ENCODE measurements at regions not wholly inside any gene's neighbourhood (a gene's known extent, or its start where the extent isn't known, plus 50 kb on each side); places are given as distances from the start of the nearest gene placed in this dataset.
"Not testable (repeated sequence)": the region's sequence is repeated elsewhere in the genome, so short reads cannot be mapped to it uniquely, and the experiment has no call there.

DNA sequence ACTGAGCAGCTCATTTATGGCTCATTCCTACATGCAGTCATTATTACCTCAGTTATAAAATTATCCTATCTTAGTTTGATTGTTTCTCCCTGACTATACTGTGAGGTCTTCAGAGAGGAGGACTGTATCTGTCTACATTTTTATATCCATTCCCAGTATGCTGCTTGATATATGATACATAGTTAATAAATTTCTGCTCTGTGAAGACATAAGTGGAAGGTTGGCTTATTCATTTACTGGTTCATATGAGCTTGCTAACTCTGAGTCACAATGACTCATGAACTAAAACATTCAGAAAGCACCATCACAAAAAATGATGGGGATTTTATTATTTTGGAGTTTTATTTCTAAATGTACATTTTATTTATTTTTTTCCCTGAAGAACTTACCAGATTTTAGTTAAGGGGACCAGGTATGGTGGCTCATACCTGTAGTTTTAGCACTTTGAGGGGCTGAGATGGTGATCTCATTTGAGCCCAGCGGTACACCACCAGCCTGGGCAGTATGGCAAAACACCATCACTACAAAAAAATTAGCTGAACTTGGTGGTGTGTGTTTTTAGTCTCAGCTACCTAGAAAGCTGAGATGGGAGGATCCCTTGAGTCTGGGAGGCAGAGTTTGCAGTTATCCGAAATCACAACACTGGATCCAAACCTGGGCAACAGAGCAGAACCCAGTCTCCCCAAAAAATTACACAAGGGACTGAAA is 85.1 kb upstream of the HSFY2 start:
- H3K4me2 ChIP-seq (ENCODE audit: low read length); H3K4me1 ChIP-seq; H3K9ac ChIP-seq; H3K9me3 ChIP-seq (ENCODE audit: control insufficient read depth, low read length); H3K4me3 ChIP-seq (ENCODE audit: low read depth, low read length); H3K27ac ChIP-seq; H3K79me2 ChIP-seq; H2AFZ ChIP-seq; H3K36me3 ChIP-seq (ENCODE audit: control insufficient read depth, insufficient read depth, low read length); H3K27me3 ChIP-seq (ENCODE audit: control insufficient read depth, insufficient read depth, low read length): not testable (repeated sequence)

DNA sequence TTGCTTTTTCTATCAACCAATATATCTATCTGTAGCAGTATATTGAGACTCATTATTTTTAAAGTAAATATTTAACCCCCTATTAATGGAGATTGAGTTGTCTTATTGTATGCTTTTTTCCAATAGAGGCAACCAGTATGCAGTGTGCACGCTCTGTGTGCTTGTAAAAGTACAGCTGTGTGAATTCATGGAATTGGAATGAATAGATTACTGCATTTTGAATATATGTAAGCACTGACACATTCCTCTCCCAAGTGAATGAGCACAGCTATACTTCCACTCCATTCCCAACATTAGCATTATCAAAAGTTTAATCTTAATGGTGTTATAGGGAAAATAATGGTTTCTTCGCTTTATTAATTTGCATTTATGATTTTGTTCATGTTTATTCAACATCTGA is 81.6 kb upstream of the HSFY2 start:
- H3K9me3 ChIP-seq (ENCODE audit: control insufficient read depth, low read length); H3K27ac ChIP-seq; H3K9ac ChIP-seq; H3K79me2 ChIP-seq; H3K27me3 ChIP-seq (ENCODE audit: control insufficient read depth, insufficient read depth, low read length); H2AFZ ChIP-seq; H3K36me3 ChIP-seq (ENCODE audit: control insufficient read depth, insufficient read depth, low read length); H3K4me1 ChIP-seq; H3K4me3 ChIP-seq (ENCODE audit: low read depth, low read length); H3K4me2 ChIP-seq (ENCODE audit: low read length): not testable (repeated sequence)

DNA sequence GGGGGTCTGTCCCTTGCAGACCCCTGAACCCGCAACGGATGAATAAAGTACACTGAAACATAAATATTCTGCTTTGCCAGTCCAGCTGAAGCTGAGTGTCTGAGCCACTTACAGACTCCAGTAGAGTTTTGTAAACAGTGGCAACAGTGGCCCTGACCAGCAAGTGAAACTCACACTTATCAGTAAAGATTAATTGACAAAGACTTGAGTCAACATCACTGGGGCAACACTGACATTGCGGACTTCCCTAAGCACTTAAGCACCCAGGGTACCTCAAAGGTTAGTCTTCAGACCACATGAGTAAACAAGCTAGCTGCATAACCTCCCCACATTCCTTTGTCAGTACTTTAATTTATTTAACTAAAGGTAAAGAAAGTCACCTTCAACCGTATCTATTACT is 79.8 kb upstream of the HSFY2 start:
- not testable (repeated sequence) for H3K4me2 ChIP-seq (ENCODE audit: low read length); H3K4me1 ChIP-seq; H3K4me3 ChIP-seq (ENCODE audit: low read depth, low read length); H3K27me3 ChIP-seq (ENCODE audit: control insufficient read depth, insufficient read depth, low read length); H3K79me2 ChIP-seq; H2AFZ ChIP-seq; H3K9ac ChIP-seq; H3K27ac ChIP-seq; H3K9me3 ChIP-seq (ENCODE audit: control insufficient read depth, low read length); H3K36me3 ChIP-seq (ENCODE audit: control insufficient read depth, insufficient read depth, low read length)

DNA sequence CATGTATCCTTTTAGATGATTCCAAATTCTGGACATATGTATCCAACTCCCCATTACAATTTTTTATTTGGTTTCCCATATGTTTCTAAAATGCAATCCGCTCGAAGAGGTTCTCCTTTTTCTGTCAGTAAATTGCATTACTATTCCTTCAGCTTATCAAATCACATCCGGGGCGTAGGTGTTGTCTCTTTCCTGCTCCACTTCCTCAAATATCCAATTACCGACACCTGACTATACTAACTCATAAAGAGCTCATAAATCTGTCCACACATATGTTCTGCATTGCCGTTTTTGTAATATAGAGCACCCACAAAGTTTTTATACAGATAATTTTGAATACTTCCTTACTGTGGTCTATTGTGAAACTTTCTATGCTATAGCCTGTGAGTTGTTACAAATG is 63.1 kb upstream of the HSFY2 start:
- not testable (repeated sequence) for H3K4me2 ChIP-seq (ENCODE audit: low read length); H3K4me1 ChIP-seq; H2AFZ ChIP-seq; H3K4me3 ChIP-seq (ENCODE audit: low read depth, low read length); H3K36me3 ChIP-seq (ENCODE audit: control insufficient read depth, insufficient read depth, low read length); H3K27ac ChIP-seq; H3K9me3 ChIP-seq (ENCODE audit: control insufficient read depth, low read length); H3K79me2 ChIP-seq; H3K9ac ChIP-seq; H3K27me3 ChIP-seq (ENCODE audit: control insufficient read depth, insufficient read depth, low read length)

Data from parathyroid adenoma (tissue), 2 donors.